Tibial nerve (tissue), 4 donors: ENCODE measurements at regions not wholly inside any gene's neighbourhood (a gene's known extent, or its start where the extent isn't known, plus 50 kb on each side); places are given as distances from the start of the nearest gene placed in this dataset.

Source experiments
- DNase-seq, 2 donors: peaks; one replicate each; pipeline ENCODE4 v3.0.0-alpha.2; 2019; ENCODE audit warnings: low spot score in 2 of 2
- H3K27ac ChIP-seq, 4 donors: fragments of 200-600 bp; sonication (generic) in 3 of 4; one replicate each; pipeline ENCODE4 v1.5.1; 2017 to 2019; ENCODE audit warnings: mild to moderate bottlenecking in 1 of 4
- H3K27me3 ChIP-seq, 2 donors: fragments of 200-600 bp; sonication (generic) in 1 of 2; one replicate each; pipeline versions ENCODE4 v1.5.1 to v1.6.0; 2017 to 2019
- H3K36me3 ChIP-seq, 3 donors: fragments of 200-600 bp; sonication (generic); one replicate each; pipeline ENCODE4 v1.5.1; 2018 to 2019
- H3K4me1 ChIP-seq, 4 donors: fragments of 200-600 bp; sonication (generic) in 3 of 4; one replicate each; pipeline ENCODE4 v1.5.1; 2017 to 2019
- H3K4me3 ChIP-seq, 4 donors: fragments of 200-600 bp; sonication (generic) in 3 of 4; one replicate each; pipeline ENCODE4 v1.5.1; 2017 to 2019; ENCODE audit warnings: mild to moderate bottlenecking in 1 of 4, moderate library complexity in 1 of 4
- H3K9me3 ChIP-seq, 4 donors: fragments of 200-600 bp; sonication (generic) in 3 of 4; one replicate each; pipeline ENCODE4 v1.5.1; 2017 to 2019
- EP300 ChIP-seq, 2 donors: sonication (generic); formaldehyde crosslinking; IDR thresholded peaks; one replicate each; pipeline ENCODE4 v1.6.1; 2017; ENCODE audit warnings: antibody characterized with exemption in 2 of 2, mild to moderate bottlenecking in 1 of 2
- POLR2A ChIP-seq, 2 donors: fragments of 450-650 bp; IDR thresholded peaks; one replicate each; pipeline ENCODE4 v1.6.1; 2017; ENCODE audit warnings: antibody characterized with exemption in 2 of 2, mild to moderate bottlenecking in 2 of 2, moderate library complexity in 2 of 2
- WGBS, 2 donors: methylation state at CpG; one replicate each; pipeline ENCODE4 v1.1.5; 2018; 5-methylcytosine and 5-hydroxymethylcytosine counted together
- TF ChIP-seq, protein P1 (sequence below), 5 experiments: fragments of 200-600 bp in 3 of 5; fragments of 450-650 bp in 2 of 5; sonication (generic) in 3 of 5; IDR thresholded peaks; one replicate each; pipeline ENCODE4 v1.5.1; 2016 to 2019; ENCODE audit warnings: antibody characterized with exemption in 5 of 5, mild to moderate bottlenecking in 3 of 5, moderate library complexity in 2 of 5

DNA sequence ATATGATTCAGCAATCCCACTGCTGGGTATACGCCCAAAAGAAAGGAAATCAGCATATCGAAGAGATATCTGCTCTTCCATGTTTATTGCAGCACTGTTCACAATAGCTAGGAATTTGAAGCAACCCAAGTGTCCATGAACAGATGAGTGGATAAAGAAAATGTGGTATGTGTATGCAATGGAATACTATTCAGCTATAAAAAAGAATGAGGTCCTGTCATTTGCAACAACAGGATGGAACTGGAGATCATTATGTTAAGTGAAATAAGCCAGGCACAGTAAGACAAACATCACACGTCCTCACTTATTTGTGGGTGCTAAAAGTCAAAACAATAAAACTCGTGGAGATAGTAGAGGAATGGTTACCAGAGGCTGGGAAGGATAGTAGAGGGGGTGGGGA lies 153.8 kb upstream of the LEF1 start:
- 79 to 85% methylated on average over 4 of the region's 4 CpGs for WGBS, 2 donors
- no peak overlapping the region for H3K4me3 ChIP-seq
- no peak overlapping the region for H3K27ac ChIP-seq
- no peak for DNase-seq
- H3K36me3 ChIP-seq = no peaks in the 10 kb centered on the region
- H3K9me3 ChIP-seq = peaks cover 0 to 7% (median 0%) of the 10 kb centered on the region in 4 donors
- TF ChIP-seq, protein P1, sequence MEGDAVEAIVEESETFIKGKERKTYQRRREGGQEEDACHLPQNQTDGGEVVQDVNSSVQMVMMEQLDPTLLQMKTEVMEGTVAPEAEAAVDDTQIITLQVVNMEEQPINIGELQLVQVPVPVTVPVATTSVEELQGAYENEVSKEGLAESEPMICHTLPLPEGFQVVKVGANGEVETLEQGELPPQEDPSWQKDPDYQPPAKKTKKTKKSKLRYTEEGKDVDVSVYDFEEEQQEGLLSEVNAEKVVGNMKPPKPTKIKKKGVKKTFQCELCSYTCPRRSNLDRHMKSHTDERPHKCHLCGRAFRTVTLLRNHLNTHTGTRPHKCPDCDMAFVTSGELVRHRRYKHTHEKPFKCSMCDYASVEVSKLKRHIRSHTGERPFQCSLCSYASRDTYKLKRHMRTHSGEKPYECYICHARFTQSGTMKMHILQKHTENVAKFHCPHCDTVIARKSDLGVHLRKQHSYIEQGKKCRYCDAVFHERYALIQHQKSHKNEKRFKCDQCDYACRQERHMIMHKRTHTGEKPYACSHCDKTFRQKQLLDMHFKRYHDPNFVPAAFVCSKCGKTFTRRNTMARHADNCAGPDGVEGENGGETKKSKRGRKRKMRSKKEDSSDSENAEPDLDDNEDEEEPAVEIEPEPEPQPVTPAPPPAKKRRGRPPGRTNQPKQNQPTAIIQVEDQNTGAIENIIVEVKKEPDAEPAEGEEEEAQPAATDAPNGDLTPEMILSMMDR (IDR thresholded peaks at IDR 0.05) = no peak
- TF ChIP-seq POLR2A (IDR thresholded peaks at IDR 0.05) = no peak
- no peaks in the 10 kb centered on the region for H3K27me3 ChIP-seq
- H3K4me1 ChIP-seq = peaks cover 0 to 8% (median 0%) of the 10 kb centered on the region in 4 donors

- no peak for DNase-seq
- no peaks in the 10 kb centered on the region for H3K36me3 ChIP-seq
- H3K27me3 ChIP-seq = no peaks in the 10 kb centered on the region
- no peak overlapping the region for H3K27ac ChIP-seq
- no peak for TF ChIP-seq POLR2A (IDR thresholded peaks at IDR 0.05)
- TF ChIP-seq, protein P1 (IDR thresholded peaks at IDR 0.05) = no peak
- TF ChIP-seq EP300 (IDR thresholded peaks at IDR 0.05) = no peak
- WGBS, 2 donors = 16 to 19% methylated on average over 1 of the region's 1 CpG
- H3K9me3 ChIP-seq = peaks cover 0 to 7% (median 0%) of the 10 kb centered on the region in 4 donors
- peaks cover 0 to 8% (median 0%) of the 10 kb centered on the region in 4 donors for H3K4me1 ChIP-seq
- H3K4me3 ChIP-seq = no peak overlapping the region
These were observed 151.3 kb upstream of the LEF1 start for GRCh38 chr4:108320061-108320460.

DNA sequence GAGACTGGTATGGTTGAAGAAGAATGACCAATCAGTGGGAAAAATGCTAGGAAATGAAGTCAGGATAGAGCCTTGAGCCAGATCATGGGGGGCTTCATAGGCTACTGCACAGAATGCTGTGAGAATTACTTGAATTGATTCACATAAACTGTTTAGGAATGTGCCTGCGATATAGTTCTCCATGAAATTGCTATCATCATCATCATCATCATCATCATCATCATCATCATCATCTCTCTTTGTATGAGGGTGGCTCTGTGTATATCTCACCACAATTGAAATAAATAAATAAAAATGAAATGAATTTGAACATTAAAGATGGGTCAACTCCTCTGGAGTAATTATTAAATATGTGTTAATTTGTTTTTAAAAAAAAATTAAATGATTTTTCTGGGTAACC lies 148.6 kb upstream of the LEF1 start:
- 73 to 75% methylated on average over 1 of the region's 1 CpG for WGBS, 2 donors
- Histone ChIP-seq H3K27ac (no peak overlapping the region), H3K36me3 (no peaks in the 10 kb centered on the region), H3K9me3 (peaks cover 0 to 4% (median 0%) of the 10 kb centered on the region in 4 donors), H3K4me1 (peaks cover 0 to 8% (median 0%) of the 10 kb centered on the region in 4 donors), H3K27me3 (no peaks in the 10 kb centered on the region), H3K4me3 (no peak overlapping the region)
- DNase-seq = no peak
- TF ChIP-seq, protein P1 (IDR thresholded peaks at IDR 0.05) = no peak
- TF ChIP-seq POLR2A (IDR thresholded peaks at IDR 0.05) (no peak), EP300 (IDR thresholded peaks at IDR 0.05) (no peak)

- Histone ChIP-seq H3K9me3 (peaks cover 0 to 4% (median 0%) of the 10 kb centered on the region in 4 donors), H3K4me3 (no peak overlapping the region), H3K27me3 (no peaks in the 10 kb centered on the region), H3K27ac (no peak overlapping the region), H3K36me3 (no peaks in the 10 kb centered on the region), H3K4me1 (peaks cover 0 to 8% (median 0%) of the 10 kb centered on the region in 4 donors)
- DNase-seq = no peak
- TF ChIP-seq POLR2A (IDR thresholded peaks at IDR 0.05) (no peak), EP300 (IDR thresholded peaks at IDR 0.05) (no peak)
- TF ChIP-seq, protein P1 (IDR thresholded peaks at IDR 0.05) = no peak
- WGBS, 2 donors = 78 to 89% methylated on average over 3 of the region's 3 CpGs
These were observed 147.0 kb upstream of the LEF1 start for GRCh38 chr4:108315694-108316093.

DNA sequence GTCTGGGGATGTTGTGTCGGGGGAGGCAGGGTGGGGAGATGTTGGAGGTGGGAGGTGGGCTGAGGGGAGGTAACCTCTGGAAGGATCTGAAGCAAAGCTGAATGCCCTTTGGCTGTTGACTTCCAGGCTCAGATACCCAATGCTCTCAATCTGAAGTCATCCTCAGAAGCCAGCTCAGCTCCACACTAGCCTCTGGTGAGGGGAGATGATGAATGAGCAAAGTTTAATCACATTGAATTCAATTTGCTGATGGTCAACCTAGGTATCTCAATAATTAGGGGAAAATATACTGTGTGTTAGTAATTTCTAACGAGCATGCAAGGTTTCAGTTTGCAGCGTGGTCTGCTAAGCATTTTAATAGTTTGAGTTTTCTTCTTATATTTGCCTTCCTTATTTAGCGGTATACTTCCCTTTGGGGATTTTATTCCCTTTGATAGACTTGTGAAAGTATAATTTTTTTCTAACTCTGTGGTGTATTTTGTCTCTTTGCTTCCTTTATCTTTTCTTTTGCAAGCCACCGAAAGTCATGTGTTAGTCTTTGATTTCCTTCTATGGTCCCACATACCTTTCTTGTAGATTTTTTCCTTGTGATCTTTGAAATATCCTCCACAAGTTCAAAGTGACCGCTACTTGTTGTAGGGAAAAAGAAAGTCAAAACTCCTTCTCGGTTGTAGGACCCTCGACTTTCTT lies 146.3 kb upstream of the LEF1 start:
- no peak overlapping the region for H3K27ac ChIP-seq
- TF ChIP-seq, protein P1 (IDR thresholded peaks at IDR 0.05) = no peak
- TF ChIP-seq EP300 (IDR thresholded peaks at IDR 0.05) = no peak
- no peak for DNase-seq
- H3K4me3 ChIP-seq = no peak overlapping the region
- no peaks in the 10 kb centered on the region for H3K36me3 ChIP-seq
- H3K27me3 ChIP-seq = no peaks in the 10 kb centered on the region
- peaks cover 0 to 4% (median 0%) of the 10 kb centered on the region in 4 donors for H3K9me3 ChIP-seq
- 77 to 80% methylated on average over 8 of the region's 8 CpGs for WGBS, 2 donors
- H3K4me1 ChIP-seq = peaks cover 0 to 5% (median 0%) of the 10 kb centered on the region in 4 donors
